Testis (tissue), 2 donors: ENCODE measurements at regions not wholly inside any gene's neighbourhood (a gene's known extent, or its start where the extent isn't known, plus 50 kb on each side); places are given as distances from the start of the nearest gene placed in this dataset.

Source experiments
- DNase-seq: peaks from one replicate; pipeline ENCODE4 v3.0.0-alpha.2; 2019
- H3K27ac ChIP-seq, 2 donors: fragments of 200-600 bp; sonication (generic); one replicate each; pipeline ENCODE4 v1.5.1; 2019
- H3K27me3 ChIP-seq: fragments of 200-600 bp; sonication (generic); one replicate; pipeline ENCODE4 v1.5.1; 2019
- H3K36me3 ChIP-seq: fragments of 200-600 bp; sonication (generic); one replicate; pipeline ENCODE4 v1.5.1; 2017; ENCODE audit warnings: low read depth; ENCODE audit errors: missing control alignments
- H3K4me1 ChIP-seq: fragments of 200-600 bp; sonication (generic); one replicate; pipeline ENCODE4 v1.5.1; 2019
- H3K4me3 ChIP-seq, 2 donors: fragments of 200-600 bp; sonication (generic); one replicate each; pipeline ENCODE4 v1.5.1; 2017 to 2019
- H3K9me3 ChIP-seq: fragments of 200-600 bp; sonication (generic); one replicate; pipeline ENCODE4 v1.5.1; 2017
- CTCF ChIP-seq, 3 experiments: fragments of 450-650 bp in 2 of 3; fragments of 200-600 bp in 1 of 3; sonication (generic) in 1 of 3; IDR thresholded peaks; one replicate each; pipeline ENCODE4 v1.5.1; 2016 to 2019; ENCODE audit warnings: antibody characterized with exemption in 3 of 3, mild to moderate bottlenecking in 2 of 3, moderate library complexity in 1 of 3
- POLR2A ChIP-seq: fragments of 450-650 bp; IDR thresholded peaks from one replicate; pipeline ENCODE4 v1.6.1; 2017; ENCODE audit warnings: antibody characterized with exemption, mild to moderate bottlenecking, moderate library complexity
- WGBS, 2 donors: methylation state at CpG; one replicate each; pipeline ENCODE4 v1.1.5; 2018; 5-methylcytosine and 5-hydroxymethylcytosine counted together
- intact Hi-C: fragments of 100-400 bp; cut with DNase I; formaldehyde crosslinking; loops from one replicate; pipeline ENCODE4 v1.15.1; 2023; ENCODE audit warnings: low total_unique reads

GRCh38 chr2:19841918-19842693 lies 59.7 kb downstream of the TTC32 start:
- Histone ChIP-seq H3K4me1 (no peaks in the 10 kb centered on the region), H3K4me3 (no peak overlapping the region), H3K27me3 (no peaks in the 10 kb centered on the region), H3K36me3 (no peaks in the 10 kb centered on the region), H3K27ac (no peak overlapping the region), H3K9me3 (no peaks in the 10 kb centered on the region)
- WGBS, 2 donors, result 91 to 96% methylated on average over 9 of the region's 9 CpGs
- intact Hi-C loops, result no loop called here
- no peak for DNase-seq
- TF ChIP-seq CTCF (IDR thresholded peaks at IDR 0.05) (no peak), POLR2A (no peak)

GRCh38 chr2:19839438-19839837 lies 62.3 kb downstream of the TTC32 start:
- H3K27ac ChIP-seq, result no peak overlapping the region
- no peak overlapping the region for H3K4me3 ChIP-seq
- H3K27me3 ChIP-seq, result no peaks in the 10 kb centered on the region
- TF ChIP-seq POLR2A, result no peak
- no peak for TF ChIP-seq CTCF (IDR thresholded peaks at IDR 0.05)
- WGBS, 2 donors, result 90 to 91% methylated on average over 8 of the region's 8 CpGs
- H3K9me3 ChIP-seq, result no peaks in the 10 kb centered on the region
- DNase-seq, result no peak
- no peaks in the 10 kb centered on the region for H3K36me3 ChIP-seq
- H3K4me1 ChIP-seq, result no peaks in the 10 kb centered on the region
- intact Hi-C loops, result no loop called here

DNA sequence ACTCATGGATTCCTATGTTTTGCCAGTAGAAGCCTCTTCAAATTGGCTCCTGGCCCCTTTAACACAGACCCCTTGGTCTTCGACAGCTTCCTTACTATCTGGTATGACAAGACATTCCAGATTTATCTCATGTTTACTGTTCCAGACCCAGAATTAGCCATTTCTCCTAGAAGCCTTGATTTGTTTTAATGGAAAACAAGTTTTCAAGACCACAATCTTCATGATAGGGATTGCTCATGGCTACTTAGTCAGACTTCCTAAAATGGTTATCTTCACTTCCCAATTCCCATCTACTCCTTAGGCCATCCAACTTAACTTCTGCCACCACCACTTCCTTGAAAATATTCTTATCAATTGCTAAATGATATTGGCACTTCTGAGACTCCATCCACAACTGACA lies 63.2 kb downstream of the TTC32 start:
- H3K4me1 ChIP-seq, result no peaks in the 10 kb centered on the region
- no peak overlapping the region for H3K27ac ChIP-seq
- H3K27me3 ChIP-seq, result no peaks in the 10 kb centered on the region
- TF ChIP-seq POLR2A, result no peak
- no peaks in the 10 kb centered on the region for H3K9me3 ChIP-seq
- intact Hi-C loops, result no loop called here
- no peak for DNase-seq
- no peaks in the 10 kb centered on the region for H3K36me3 ChIP-seq
- 64 to 67% methylated on average over 1 of the region's 1 CpG for WGBS, 2 donors
- no peak overlapping the region for H3K4me3 ChIP-seq

DNA sequence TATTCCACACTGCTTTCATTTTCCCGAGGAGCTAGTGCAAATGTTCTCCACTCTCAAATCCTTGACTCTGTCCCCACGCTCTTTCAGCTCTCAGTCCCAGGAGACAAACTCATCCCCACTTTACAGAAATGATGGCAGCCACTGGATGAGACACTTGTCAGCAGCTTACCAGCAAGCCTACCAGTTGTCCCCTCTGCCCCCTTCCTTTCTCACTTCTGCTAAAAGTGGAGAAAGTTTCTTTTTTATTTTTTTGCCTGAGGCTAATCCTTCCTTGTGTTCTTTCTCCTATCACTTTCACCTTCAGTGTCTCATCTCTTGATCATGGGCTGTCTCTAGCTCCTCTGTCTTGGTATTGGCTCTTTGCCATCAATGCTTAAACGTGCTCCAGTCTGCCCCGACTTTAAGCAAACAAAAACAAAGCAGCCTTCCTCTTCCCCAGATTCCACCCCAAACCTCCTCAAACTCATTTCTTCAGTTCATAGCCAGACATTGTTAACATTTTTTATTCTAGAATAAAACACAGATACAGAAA lies 64.5 kb downstream of the TTC32 start:
- H3K27me3 ChIP-seq, result no peaks in the 10 kb centered on the region
- no peaks in the 10 kb centered on the region for H3K4me1 ChIP-seq
- H3K36me3 ChIP-seq, result no peaks in the 10 kb centered on the region
- no peaks in the 10 kb centered on the region for H3K9me3 ChIP-seq
- no peak for TF ChIP-seq CTCF (IDR thresholded peaks at IDR 0.05)
- no peak for TF ChIP-seq POLR2A
- no peak overlapping the region for H3K4me3 ChIP-seq
- H3K27ac ChIP-seq, result no peak overlapping the region
- 52 to 64% methylated on average over 4 of the region's 4 CpGs for WGBS, 2 donors
- intact Hi-C loops, result no loop called here
- no peak for DNase-seq

DNA sequence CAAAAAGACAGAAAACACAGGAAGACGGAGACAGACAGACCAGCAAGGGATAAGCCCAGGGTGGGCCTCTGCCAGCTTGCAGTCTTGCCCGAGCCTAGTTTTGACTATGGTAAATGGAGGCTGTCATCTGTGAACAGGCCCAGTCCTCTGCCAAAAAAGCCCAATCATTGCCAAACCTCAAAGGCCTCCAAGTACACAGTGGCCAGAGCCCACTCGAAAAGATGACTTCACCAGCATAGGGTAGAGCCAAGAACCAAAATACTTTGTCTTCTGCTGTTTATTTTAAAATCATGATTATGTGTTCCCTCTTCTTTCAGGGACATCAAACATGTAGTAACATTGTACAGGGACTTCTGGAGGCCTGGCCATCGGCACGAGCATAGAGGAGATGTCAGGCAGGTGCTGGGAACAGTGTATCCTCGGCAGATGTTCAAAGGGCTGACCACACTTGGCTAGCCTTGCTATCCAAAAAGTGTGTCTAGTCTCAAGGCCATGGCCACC lies 66.0 kb downstream of the TTC32 start:
- Histone ChIP-seq H3K27ac (no peak overlapping the region), H3K36me3 (no peaks in the 10 kb centered on the region), H3K9me3 (no peaks in the 10 kb centered on the region), H3K4me1 (no peaks in the 10 kb centered on the region), H3K4me3 (no peak overlapping the region), H3K27me3 (no peaks in the 10 kb centered on the region)
- DNase-seq, result no peak
- WGBS, 2 donors, result 55 to 60% methylated on average over 6 of the region's 6 CpGs
- intact Hi-C loops, result no loop called here
- TF ChIP-seq POLR2A (no peak), CTCF (IDR thresholded peaks at IDR 0.05) (no peak)
